Smooth muscle cell (in vitro differentiated cells): ENCODE measurements at regions not wholly inside any gene's neighbourhood (a gene's known extent, or its start where the extent isn't known, plus 50 kb on each side); places are given as distances from the start of the nearest gene placed in this dataset.

Source experiments
- DNase-seq: peaks from one replicate; lab custom pipeline; 2025; ENCODE audit not compliant: unreplicated experiment; lab: John Stamatoyannopoulos, UW
- H2AFZ ChIP-seq: fragments of 200-600 bp; sonication (generic); 2 replicates; pipeline ENCODE4 v1.6.0; 2016; ENCODE audit warnings: antibody characterized with exemption, low read depth, mild to moderate bottlenecking
- H3F3A ChIP-seq: fragments of 200-600 bp; sonication (generic); 2 replicates; pipeline ENCODE4 v1.6.0; 2017; ENCODE audit warnings: antibody characterized with exemption, low read depth
- H3K27ac ChIP-seq: fragments of 200-600 bp; sonication (generic); 2 replicates; pipeline ENCODE4 v1.5.1; 2016; ENCODE audit warnings: low read depth, mild to moderate bottlenecking
- H3K27me3 ChIP-seq: fragments of 200-600 bp; sonication (generic); 2 replicates; pipeline ENCODE4 v1.6.1; 2016; ENCODE audit warnings: low read depth, mild to moderate bottlenecking
- H3K36me3 ChIP-seq: fragments of 200-600 bp; sonication (generic); 2 replicates; pipeline ENCODE4 v1.5.1; 2016; ENCODE audit warnings: low read depth
- H3K4me1 ChIP-seq: fragments of 200-600 bp; sonication (generic); 2 replicates; pipeline ENCODE4 v1.5.1; 2016; ENCODE audit warnings: low read depth
- H3K4me2 ChIP-seq: fragments of 200-600 bp; sonication (generic); 2 replicates; pipeline ENCODE4 v1.6.0; 2016; ENCODE audit warnings: mild to moderate bottlenecking
- H3K4me3 ChIP-seq: fragments of 200-600 bp; sonication (generic); 2 replicates; pipeline ENCODE4 v1.5.1; 2016; ENCODE audit warnings: mild to moderate bottlenecking
- H3K79me2 ChIP-seq: fragments of 200-600 bp; sonication (generic); 2 replicates; pipeline ENCODE4 v1.6.0; 2016; ENCODE audit warnings: low read depth, mild to moderate bottlenecking
- H3K9ac ChIP-seq: fragments of 200-600 bp; sonication (generic); 2 replicates; pipeline ENCODE4 v1.6.0; 2016; ENCODE audit warnings: low read depth
- H3K9me3 ChIP-seq: fragments of 200-600 bp; sonication (generic); replicated peaks from 2 replicates; pipeline ENCODE4 v1.5.1; 2016; ENCODE audit warnings: low read depth
- H4K20me1 ChIP-seq: fragments of 200-600 bp; sonication (generic); 2 replicates; pipeline ENCODE4 v1.6.0; 2016; ENCODE audit warnings: low read depth
- WGBS: methylation state at CpG from one replicate; pipeline ENCODE4 v1.1.7; 2016; ENCODE audit warnings: low lambda C conversion rate; 5-methylcytosine and 5-hydroxymethylcytosine counted together
- TF ChIP-seq, protein P1 (sequence below): fragments of 200-600 bp; sonication (generic); IDR thresholded peaks from 2 replicates; pipeline ENCODE4 v1.5.1; 2017; ENCODE audit warnings: borderline replicate concordance, mild to moderate bottlenecking, antibody characterized with exemption; ENCODE audit not compliant: insufficient read depth, poor library complexity, severe bottlenecking

GRCh38 chr2:182585430-182585829 lies 130.6 kb upstream of the DNAJC10 start:
- no peaks in the 10 kb centered on the region for H3K79me2 ChIP-seq
- H3K36me3 ChIP-seq: no peaks in the 10 kb centered on the region
- 94% methylated on average over 2 of the region's 2 CpGs for WGBS
- no peaks in the 10 kb centered on the region for H3F3A ChIP-seq
- no peak overlapping the region for H3K27ac ChIP-seq
- no peak overlapping the region for H3K4me2 ChIP-seq
- H3K4me1 ChIP-seq: no peaks in the 10 kb centered on the region
- no peak overlapping the region for H3K9ac ChIP-seq
- H3K4me3 ChIP-seq: no peak overlapping the region
- H2AFZ ChIP-seq: no peak overlapping the region
- no peak for DNase-seq
- H4K20me1 ChIP-seq: no peaks in the 10 kb centered on the region
- TF ChIP-seq, protein P1, sequence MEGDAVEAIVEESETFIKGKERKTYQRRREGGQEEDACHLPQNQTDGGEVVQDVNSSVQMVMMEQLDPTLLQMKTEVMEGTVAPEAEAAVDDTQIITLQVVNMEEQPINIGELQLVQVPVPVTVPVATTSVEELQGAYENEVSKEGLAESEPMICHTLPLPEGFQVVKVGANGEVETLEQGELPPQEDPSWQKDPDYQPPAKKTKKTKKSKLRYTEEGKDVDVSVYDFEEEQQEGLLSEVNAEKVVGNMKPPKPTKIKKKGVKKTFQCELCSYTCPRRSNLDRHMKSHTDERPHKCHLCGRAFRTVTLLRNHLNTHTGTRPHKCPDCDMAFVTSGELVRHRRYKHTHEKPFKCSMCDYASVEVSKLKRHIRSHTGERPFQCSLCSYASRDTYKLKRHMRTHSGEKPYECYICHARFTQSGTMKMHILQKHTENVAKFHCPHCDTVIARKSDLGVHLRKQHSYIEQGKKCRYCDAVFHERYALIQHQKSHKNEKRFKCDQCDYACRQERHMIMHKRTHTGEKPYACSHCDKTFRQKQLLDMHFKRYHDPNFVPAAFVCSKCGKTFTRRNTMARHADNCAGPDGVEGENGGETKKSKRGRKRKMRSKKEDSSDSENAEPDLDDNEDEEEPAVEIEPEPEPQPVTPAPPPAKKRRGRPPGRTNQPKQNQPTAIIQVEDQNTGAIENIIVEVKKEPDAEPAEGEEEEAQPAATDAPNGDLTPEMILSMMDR: no peak
- no peaks in the 10 kb centered on the region for H3K9me3 ChIP-seq
- no peaks in the 10 kb centered on the region for H3K27me3 ChIP-seq

DNA sequence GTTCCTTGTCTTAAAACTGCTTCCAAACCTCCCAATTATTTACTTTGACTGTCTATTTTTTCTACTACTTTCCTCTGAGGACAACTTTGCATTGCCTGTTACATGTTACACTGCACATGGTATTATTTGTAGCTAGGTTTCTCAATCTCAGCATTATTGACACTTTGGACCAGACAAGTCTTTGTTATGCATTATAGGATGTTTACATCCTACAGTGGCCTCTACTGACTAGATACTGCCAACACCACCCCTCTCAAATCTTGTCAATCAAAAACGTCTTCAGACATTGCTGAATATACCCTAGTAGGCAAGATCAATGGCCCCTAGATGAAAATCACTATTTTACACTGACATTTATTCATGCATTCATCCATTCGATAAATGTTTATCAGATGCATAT lies 129.6 kb upstream of the DNAJC10 start:
- H3F3A ChIP-seq: no peaks in the 10 kb centered on the region
- H3K9me3 ChIP-seq: no peaks in the 10 kb centered on the region
- H3K27ac ChIP-seq: no peak overlapping the region
- H3K4me1 ChIP-seq: no peaks in the 10 kb centered on the region
- H3K79me2 ChIP-seq: no peaks in the 10 kb centered on the region
- H3K36me3 ChIP-seq: no peaks in the 10 kb centered on the region
- no peak for DNase-seq
- H3K27me3 ChIP-seq: no peaks in the 10 kb centered on the region
- H3K9ac ChIP-seq: no peak overlapping the region
- H2AFZ ChIP-seq: no peak overlapping the region
- H3K4me3 ChIP-seq: no peak overlapping the region
- H4K20me1 ChIP-seq: no peaks in the 10 kb centered on the region
- H3K4me2 ChIP-seq: no peak overlapping the region
- 87% methylated on average over 2 of the region's 2 CpGs for WGBS
- TF ChIP-seq, protein P1: no peak

GRCh38 chr2:182587831-182588230 lies 128.2 kb upstream of the DNAJC10 start:
- H4K20me1 ChIP-seq: no peaks in the 10 kb centered on the region
- DNase-seq: no peak
- peak overlapping the region; percentile 5 for H3K4me2 ChIP-seq
- no peak overlapping the region for H2AFZ ChIP-seq
- H3K27me3 ChIP-seq: no peaks in the 10 kb centered on the region
- H3K4me1 ChIP-seq: peaks cover under 1% of the 10 kb centered on the region
- TF ChIP-seq, protein P1: no peak
- H3F3A ChIP-seq: no peaks in the 10 kb centered on the region
- H3K9ac ChIP-seq: no peak overlapping the region
- no peak overlapping the region for H3K4me3 ChIP-seq
- no peaks in the 10 kb centered on the region for H3K36me3 ChIP-seq
- no peak overlapping the region for H3K27ac ChIP-seq
- H3K79me2 ChIP-seq: no peaks in the 10 kb centered on the region
- H3K9me3 ChIP-seq: no peaks in the 10 kb centered on the region
- 100% methylated on average over 1 of the region's 1 CpG for WGBS

GRCh38 chr2:182589121-182589520 lies 126.9 kb upstream of the DNAJC10 start:
- no peak for DNase-seq
- Histone ChIP-seq H3K9ac (no peak overlapping the region), H4K20me1 (no peaks in the 10 kb centered on the region), H3F3A (peaks cover 3% of the 10 kb centered on the region), H3K36me3 (no peaks in the 10 kb centered on the region), H3K9me3 (no peaks in the 10 kb centered on the region), H3K27me3 (no peaks in the 10 kb centered on the region), H3K4me1 (peaks cover 12% of the 10 kb centered on the region), H2AFZ (no peak overlapping the region), H3K27ac (no peak overlapping the region), H3K4me3 (no peak overlapping the region), H3K4me2 (no peak overlapping the region), H3K79me2 (no peaks in the 10 kb centered on the region)
- TF ChIP-seq, protein P1: no peak
